Stomach (tissue), 8 donors: ENCODE measurements at regions not wholly inside any gene's neighbourhood (a gene's known extent, or its start where the extent isn't known, plus 50 kb on each side); places are given as distances from the start of the nearest gene placed in this dataset.

Experiments
- DNase-seq, 2 donors: peaks; one replicate each; pipeline versions ENCODE4 v3.0.0 to v3.0.0-alpha.2; 2013 to 2019
- H3K27ac ChIP-seq, 5 donors: fragments of 200-600 bp in 4 of 5; sonication (generic) in 4 of 5; one replicate each; pipeline ENCODE4 v1.5.1; 2013 to 2019; ENCODE audit warnings: mild to moderate bottlenecking in 1 of 5, moderate library complexity in 1 of 5
- H3K27me3 ChIP-seq, 3 donors: fragments of 200-600 bp; sonication (generic); one replicate each; pipeline ENCODE4 v1.5.1; 2017 to 2019; ENCODE audit warnings: mixed run types in 1 of 3
- H3K36me3 ChIP-seq, 4 donors: fragments of 200-600 bp; sonication (generic); 1 replicate in 3 of 4; 2 replicates in 1 of 4; pipeline ENCODE4 v1.5.1; 2016 to 2019
- H3K4me1 ChIP-seq, 4 donors: fragments of 200-600 bp; sonication (generic); one replicate each; pipeline ENCODE4 v1.5.1; 2016 to 2019
- H3K4me3 ChIP-seq, 4 donors: fragments of 200-600 bp; sonication (generic) in 3 of 4; one replicate each; pipeline ENCODE4 v1.5.1; 2016 to 2019; ENCODE audit warnings: mild to moderate bottlenecking in 1 of 4
- H3K9me3 ChIP-seq, 4 donors: fragments of 200-600 bp; sonication (generic); one replicate each; pipeline ENCODE4 v1.5.1; 2016 to 2019
- EP300 ChIP-seq: sonication (generic); formaldehyde crosslinking; IDR thresholded peaks from one replicate; pipeline ENCODE4 v1.6.1; 2017; ENCODE audit warnings: antibody characterized with exemption
- POLR2A ChIP-seq, 4 donors: fragments of 450-650 bp; IDR thresholded peaks; one replicate each; pipeline ENCODE4 v1.6.1; 2016; ENCODE audit warnings: antibody characterized with exemption in 4 of 4, control low read depth in 2 of 4, mild to moderate bottlenecking in 1 of 4, moderate library complexity in 1 of 4
- POLR2AphosphoS5 ChIP-seq, 3 donors: sonication (generic); formaldehyde crosslinking; IDR thresholded peaks; one replicate each; pipeline ENCODE4 v1.6.1; 2016; ENCODE audit warnings: antibody characterized with exemption in 3 of 3
- WGBS, 5 donors: extraction: QIAGEN DNeasy Blood & Tissue Kit in 3 of 5; methylation state at CpG; one replicate each; pipeline versions ENCODE4 v1.1.5 to v1.1.7; 2013 to 2018; 5-methylcytosine and 5-hydroxymethylcytosine counted together
- intact Hi-C: fragments of 100-400 bp; cut with DNase I; formaldehyde crosslinking; loops from one replicate; pipeline ENCODE4 v1.15.1; 2023; ENCODE audit warnings: low total_unique reads
- TF ChIP-seq, protein P1 (sequence below), 7 experiments: fragments of 450-650 bp in 4 of 7; fragments of 200-600 bp in 3 of 7; sonication (generic) in 3 of 7; IDR thresholded peaks; one replicate each; pipeline ENCODE4 v1.5.1; 2016 to 2019; ENCODE audit warnings: antibody characterized with exemption in 7 of 7, control low read depth in 2 of 7, mild to moderate bottlenecking in 1 of 7
- donor health status: healthy with polysubstance abuse.
- donor health status: Bipolar disorder and iron deficiency.
- donor health status: healthy.

DNA sequence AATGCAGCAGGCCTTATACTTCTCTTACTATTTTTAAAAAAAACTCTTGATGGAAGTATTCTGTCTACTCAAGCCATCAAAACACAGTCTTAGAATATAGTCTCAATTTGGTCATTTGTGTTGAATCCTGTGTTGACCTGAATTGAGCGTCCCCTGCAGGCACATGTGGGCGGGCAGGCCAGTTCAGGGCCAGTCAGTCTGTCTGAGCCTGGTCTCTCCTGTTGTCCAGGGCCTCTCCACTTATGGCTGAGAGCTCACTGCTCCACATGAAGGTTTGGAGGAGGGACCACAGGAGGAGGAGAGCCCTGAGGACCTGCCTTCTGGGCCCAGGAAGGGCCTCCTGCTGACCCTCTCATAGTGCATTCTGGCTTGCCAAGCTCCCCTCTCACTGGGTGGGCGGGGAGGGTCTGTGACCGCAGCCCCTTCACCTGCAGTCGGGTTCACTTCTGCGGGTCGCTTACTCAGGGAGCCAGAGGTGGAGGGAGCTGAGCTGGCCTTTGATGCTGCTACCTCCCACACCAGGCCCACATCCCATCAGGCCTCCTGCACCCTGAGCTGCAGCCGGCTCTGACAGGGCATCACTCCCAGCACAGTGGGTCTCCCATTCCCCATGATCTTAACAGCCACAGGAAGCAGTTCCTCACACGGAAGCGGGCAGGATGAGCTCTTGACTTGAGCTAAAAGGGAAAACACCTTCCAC, 178.2 kb upstream of the S1PR3 start:
- Histone ChIP-seq H3K27me3 (no peaks in the 10 kb centered on the region), H3K4me3 (no peak overlapping the region), H3K27ac (no peak overlapping the region), H3K4me1 (peaks cover 0 to 7% (median 4%) of the 10 kb centered on the region in 4 donors), H3K36me3 (no peaks in the 10 kb centered on the region), H3K9me3 (no peaks in the 10 kb centered on the region)
- TF ChIP-seq, protein P1, sequence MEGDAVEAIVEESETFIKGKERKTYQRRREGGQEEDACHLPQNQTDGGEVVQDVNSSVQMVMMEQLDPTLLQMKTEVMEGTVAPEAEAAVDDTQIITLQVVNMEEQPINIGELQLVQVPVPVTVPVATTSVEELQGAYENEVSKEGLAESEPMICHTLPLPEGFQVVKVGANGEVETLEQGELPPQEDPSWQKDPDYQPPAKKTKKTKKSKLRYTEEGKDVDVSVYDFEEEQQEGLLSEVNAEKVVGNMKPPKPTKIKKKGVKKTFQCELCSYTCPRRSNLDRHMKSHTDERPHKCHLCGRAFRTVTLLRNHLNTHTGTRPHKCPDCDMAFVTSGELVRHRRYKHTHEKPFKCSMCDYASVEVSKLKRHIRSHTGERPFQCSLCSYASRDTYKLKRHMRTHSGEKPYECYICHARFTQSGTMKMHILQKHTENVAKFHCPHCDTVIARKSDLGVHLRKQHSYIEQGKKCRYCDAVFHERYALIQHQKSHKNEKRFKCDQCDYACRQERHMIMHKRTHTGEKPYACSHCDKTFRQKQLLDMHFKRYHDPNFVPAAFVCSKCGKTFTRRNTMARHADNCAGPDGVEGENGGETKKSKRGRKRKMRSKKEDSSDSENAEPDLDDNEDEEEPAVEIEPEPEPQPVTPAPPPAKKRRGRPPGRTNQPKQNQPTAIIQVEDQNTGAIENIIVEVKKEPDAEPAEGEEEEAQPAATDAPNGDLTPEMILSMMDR (IDR thresholded peaks at IDR 0.05), result no peak
- intact Hi-C loops, result no loop called here
- WGBS, 5 donors, result 88 to 93% (median 89%) methylated on average over 5 to 10 of the region's 10 CpGs
- DNase-seq, result no peak

DNA sequence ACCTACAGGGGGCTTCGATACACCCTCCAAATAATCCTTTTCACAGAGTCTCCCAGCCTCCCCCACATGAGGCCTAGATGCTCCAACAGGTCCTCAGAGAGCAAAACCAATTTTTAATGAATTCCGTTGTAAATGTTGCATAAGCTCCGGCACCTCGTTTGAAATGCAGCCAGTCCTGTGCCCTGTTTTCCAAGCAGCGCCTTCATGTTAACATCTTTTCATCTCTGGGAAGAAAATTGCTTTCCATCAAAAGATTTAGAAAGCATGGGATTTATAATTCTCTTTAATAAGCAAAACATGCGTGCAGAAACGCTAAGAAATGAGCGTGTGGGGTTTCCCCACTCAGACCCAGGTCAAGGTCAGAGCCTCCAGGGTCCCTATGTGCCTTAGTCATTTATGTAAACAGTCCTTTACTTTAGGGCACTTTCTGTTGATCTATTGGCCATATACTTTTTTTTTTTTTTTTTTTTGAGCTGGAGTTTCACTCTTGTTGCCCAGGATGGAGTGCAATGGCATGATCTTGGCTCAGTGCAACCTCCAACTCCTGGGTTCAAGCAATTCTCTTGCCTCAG, 177.5 kb upstream of the S1PR3 start:
- Histone ChIP-seq H3K4me3 (no peak overlapping the region), H3K27ac (no peak overlapping the region), H3K4me1 (peaks cover 0 to 11% (median 4%) of the 10 kb centered on the region in 4 donors), H3K9me3 (no peaks in the 10 kb centered on the region), H3K36me3 (no peaks in the 10 kb centered on the region), H3K27me3 (no peaks in the 10 kb centered on the region)
- DNase-seq, result no peak
- TF ChIP-seq, protein P1 (IDR thresholded peaks at IDR 0.05), result no peak
- TF ChIP-seq POLR2AphosphoS5 (IDR thresholded peaks at IDR 0.05), result no peak
- WGBS, 5 donors, result 83 to 90% (median 83%) methylated on average over 8 of the region's 8 CpGs
- intact Hi-C loops, result no loop called here

DNA sequence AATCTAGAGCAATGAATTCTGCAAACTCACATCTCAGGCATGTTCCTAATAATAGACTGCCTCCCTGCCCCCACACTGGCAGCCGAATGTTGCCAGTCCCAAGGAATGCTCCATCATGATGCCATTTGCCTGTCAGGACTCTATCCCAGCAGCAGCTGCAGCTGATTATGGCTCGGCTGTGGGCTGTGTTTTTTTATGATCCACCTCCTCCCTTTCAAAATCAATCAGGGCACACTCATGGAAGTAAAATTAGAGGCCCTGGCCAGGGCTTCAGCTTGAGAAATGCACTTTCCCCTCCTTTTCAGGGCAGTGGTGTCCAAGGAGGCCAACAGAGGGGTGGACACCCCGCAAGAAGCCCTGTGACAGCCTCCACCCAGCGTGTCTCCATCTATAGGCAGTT, 176.7 kb upstream of the S1PR3 start:
- DNase-seq, result peak in 1 of 2 donors; percentile 56
- intact Hi-C loops, result no loop called here
- peaks cover 0 to 11% (median 4%) of the 10 kb centered on the region in 4 donors for H3K4me1 ChIP-seq
- 50 to 67% (median 66%) methylated on average over 3 to 4 of the region's 4 CpGs for WGBS, 5 donors
- no peaks in the 10 kb centered on the region for H3K27me3 ChIP-seq
- H3K36me3 ChIP-seq, result no peaks in the 10 kb centered on the region
- H3K9me3 ChIP-seq, result no peaks in the 10 kb centered on the region
- H3K27ac ChIP-seq, result peak overlapping the region in 1 of 5 donors; percentile 41
- TF ChIP-seq POLR2A (IDR thresholded peaks at IDR 0.05) (no peak), EP300 (no peak), POLR2AphosphoS5 (IDR thresholded peaks at IDR 0.05) (peak in 2 of 3 donors; percentile 13 to 56)
- TF ChIP-seq, protein P1 (IDR thresholded peaks at IDR 0.05), result no peak
- H3K4me3 ChIP-seq, result no peak overlapping the region

DNA sequence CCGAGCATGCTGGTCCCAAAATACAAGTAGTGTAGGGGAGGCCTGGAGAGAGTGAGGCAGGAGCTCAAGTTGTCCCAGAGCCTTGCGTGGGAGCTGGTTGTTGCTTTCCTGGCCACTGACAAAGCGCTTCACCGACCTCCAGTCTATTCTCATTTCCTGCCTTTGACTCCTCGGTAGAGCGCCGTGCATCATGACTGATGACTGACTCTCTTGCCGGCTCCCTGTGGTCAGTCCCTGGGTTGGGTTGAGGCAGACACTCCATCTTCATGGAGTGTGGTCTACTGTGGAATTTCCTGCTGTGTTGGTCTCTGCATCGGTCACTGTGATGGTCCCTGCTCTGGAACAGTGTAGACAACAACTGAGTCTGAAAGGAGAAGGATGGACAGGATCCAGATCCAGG, 175.1 kb upstream of the S1PR3 start:
- Histone ChIP-seq H3K27ac (no peak overlapping the region), H3K4me3 (no peak overlapping the region), H3K27me3 (no peaks in the 10 kb centered on the region), H3K4me1 (peaks cover 0 to 11% (median 4%) of the 10 kb centered on the region in 4 donors), H3K9me3 (no peaks in the 10 kb centered on the region), H3K36me3 (no peaks in the 10 kb centered on the region)
- intact Hi-C loops, result no loop called here
- WGBS, 5 donors, result 76 to 86% (median 81%) methylated on average over 9 of the region's 9 CpGs
- no peak for DNase-seq
- no peak for TF ChIP-seq EP300
- no peak for TF ChIP-seq POLR2A (IDR thresholded peaks at IDR 0.05)
- no peak for TF ChIP-seq POLR2AphosphoS5 (IDR thresholded peaks at IDR 0.05)

DNA sequence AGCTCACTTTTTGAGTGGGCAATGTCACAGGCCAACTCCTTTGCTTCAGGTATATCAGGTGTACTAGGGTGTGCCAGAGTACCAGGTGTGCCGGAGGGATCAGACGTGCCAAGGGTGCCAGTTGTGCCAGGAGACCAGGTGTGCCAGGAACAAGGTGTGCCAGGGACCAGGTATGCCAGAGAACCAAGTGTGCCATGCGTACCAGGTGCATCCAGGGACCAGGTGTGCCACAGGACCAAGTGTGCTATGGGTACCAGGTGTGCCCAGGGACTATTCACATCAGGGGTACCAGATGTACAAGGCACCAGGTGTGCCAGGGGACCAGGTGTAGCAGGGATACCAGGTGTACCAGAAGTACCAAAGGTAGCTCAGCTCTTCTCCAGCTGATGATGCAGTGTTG, 174.7 kb upstream of the S1PR3 start:
- no peak for DNase-seq
- Histone ChIP-seq H3K4me1 (peaks cover 0 to 11% (median 4%) of the 10 kb centered on the region in 4 donors), H3K27me3 (no peaks in the 10 kb centered on the region), H3K4me3 (no peak overlapping the region), H3K9me3 (no peaks in the 10 kb centered on the region), H3K36me3 (no peaks in the 10 kb centered on the region), H3K27ac (no peak overlapping the region)
- intact Hi-C loops, result no loop called here
- TF ChIP-seq EP300 (no peak), POLR2A (IDR thresholded peaks at IDR 0.05) (no peak), POLR2AphosphoS5 (IDR thresholded peaks at IDR 0.05) (no peak)
- TF ChIP-seq, protein P1 (IDR thresholded peaks at IDR 0.05), result no peak
- WGBS, 5 donors, result 63 to 70% (median 68%) methylated on average over 2 to 3 of the region's 3 CpGs
